ENCODE measurements at regions not wholly inside any gene's neighbourhood (a gene's known extent, or its start where the extent isn't known, plus 50 kb on each side); places are given as distances from the start of the nearest gene placed in this dataset.

DNA sequence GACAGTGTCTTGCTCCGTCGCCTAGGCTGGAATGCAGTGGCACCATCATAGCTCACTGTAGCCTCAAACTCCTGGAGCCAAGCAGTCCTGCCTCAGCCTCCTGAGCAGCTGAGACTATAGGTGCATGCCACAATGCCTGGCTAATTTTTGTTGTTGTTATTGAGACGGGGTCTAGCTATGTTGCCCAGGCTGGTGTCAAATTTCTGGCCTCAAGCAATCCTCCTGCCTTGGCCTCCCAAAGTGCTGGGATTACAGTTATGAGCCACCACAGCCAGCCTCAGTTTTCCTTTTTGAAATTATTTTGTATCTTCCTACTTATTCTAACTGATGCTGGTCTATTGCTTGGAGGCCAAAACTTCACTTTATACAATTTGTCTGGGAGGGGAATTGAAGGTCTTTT lies 436.1 kb downstream of the UTRN start:
- no peak for DNase-seq (ENCODE audit: low spot score)

DNA sequence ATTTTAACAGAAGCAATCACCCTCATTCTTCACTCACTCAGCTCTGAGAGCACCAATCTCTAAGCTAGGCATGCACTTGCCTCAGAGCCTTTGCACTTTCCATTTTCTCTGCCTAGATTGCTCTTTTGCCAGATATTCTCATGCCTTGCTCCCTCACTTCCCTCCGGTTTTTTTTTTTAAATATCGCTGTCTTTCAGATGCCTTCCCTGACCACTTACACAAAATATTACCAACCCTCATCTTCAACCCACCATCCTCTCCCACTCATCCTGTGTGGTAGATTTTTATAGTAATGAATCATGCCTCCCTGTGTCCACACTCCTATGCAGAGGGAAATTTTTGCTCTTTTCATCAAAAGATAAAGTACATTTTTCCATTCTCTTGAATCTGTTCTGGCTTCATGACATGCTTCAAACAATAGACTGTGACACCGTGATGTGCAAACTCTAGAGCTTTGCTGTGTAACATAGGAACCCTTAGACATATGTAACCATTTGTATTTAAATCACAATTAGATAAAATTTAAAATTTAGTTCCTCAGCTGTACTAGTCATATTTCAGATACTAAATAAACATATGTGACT lies 437.1 kb downstream of the UTRN start:
- no peak for DNase-seq (ENCODE audit: low spot score)

DNA sequence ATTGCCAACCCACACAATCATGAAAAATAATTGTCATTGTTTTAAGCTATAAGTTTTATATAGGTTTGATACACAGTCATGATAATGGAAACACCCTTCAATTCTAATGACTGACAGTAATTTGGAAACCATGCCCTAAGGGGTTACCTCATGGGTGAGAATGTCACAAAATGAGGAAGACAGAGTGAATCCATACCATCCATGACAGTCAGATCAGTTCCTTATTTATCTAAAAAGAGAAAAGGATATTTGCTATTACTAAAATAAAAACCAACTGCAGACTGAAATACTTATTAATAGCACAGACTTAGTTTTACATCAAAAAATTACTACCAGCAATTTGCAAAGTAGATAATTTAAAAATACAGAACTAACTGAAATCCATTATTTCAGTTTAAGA lies 437.8 kb downstream of the UTRN start:
- no peak for DNase-seq (ENCODE audit: low spot score)

DNA sequence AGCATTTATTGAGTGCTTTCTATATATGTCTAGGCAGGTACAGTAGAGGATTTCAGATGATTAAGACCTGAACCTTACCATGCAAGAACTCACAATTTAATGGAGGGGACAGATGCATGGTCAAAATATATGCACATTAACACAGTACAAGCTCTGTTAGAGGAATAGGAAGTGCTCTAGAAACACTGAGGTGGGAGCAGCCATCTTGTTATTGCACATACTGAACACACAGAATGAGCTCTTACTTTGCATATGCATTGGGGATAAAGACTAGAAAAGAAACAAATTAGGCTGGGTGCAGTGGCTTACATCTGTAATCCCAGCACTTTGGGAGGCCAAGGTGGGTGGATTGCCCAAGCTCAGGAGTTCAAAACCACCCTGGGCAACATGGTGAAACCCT lies 438.3 kb downstream of the UTRN start:
- DNase-seq (ENCODE audit: low spot score), result no peak

DNA sequence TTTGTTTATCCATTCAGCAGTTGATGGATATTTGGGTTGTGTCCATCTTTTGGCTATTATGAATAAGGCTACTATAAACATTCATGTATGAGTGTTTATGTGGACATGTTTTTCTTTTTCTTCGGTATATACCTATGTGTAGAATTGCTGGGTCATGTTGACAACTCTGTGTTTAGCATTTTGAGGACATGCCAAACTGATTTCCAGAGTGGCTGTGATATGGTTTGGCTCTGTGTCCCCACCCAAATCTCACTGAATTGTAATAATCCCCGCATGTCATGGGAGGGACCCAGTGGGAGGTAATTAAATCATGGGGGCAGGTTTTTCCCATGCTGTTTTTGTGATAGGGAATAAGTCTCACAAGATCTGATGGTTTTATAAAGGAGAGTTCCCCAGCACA lies 439.7 kb downstream of the UTRN start:
- no peak for DNase-seq (ENCODE audit: low spot score)

DNA sequence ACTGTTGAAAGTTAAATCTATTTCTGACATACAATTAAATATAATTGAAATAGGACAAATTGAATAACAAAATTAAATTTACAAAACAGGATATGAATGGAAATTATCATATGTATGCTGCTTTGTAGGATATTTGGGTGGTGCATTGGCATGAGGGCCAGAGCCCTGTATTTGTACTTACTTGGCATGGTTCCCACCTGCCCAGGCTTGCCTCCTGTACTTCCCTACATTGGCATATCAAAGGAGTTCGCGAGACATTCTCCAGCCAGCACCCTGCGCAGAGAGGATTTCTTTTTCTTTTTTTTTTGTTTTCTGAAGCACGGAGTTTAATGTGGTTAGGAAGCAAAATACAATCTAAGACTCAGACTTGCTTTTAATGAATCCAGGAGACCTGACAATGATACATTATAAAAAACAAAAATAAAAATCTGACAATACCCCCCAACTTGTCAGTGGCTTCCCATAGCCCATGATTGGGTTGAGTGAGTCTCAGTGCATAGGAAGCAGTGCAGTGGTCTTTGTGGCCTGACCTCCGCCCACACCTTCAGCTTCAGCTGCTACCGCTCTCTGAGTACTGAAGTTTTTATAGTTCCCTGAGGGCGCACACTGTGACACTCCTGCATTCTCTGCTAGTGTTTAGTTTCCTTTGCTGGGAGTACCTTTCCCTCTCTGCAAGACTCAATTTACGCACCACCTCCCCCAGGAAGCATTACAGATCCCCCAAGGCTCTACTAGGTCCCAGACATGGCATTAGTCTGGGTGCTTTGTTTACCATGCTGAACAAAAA lies 440.8 kb downstream of the UTRN start:
- DNase-seq (ENCODE audit: low spot score), result no peak

DNA sequence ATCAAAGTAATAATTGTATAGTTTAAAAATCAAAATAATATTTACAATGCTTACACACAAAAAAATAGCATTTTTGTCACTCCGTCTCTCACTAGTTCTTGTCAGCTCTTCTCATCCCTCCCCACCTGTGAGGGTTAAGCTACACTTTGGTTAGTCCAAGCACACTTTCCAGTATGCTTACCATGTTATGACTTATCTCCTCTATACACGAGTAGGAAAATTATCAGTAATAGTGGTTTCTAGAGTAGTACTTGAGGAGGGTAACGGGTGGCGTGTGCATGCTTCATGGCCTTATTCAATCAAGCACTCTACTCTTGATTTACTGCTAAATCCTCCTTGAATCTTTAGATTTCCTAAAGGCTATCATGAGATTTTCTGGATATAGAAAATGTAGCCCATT lies 443.7 kb downstream of the UTRN start:
- no peak for DNase-seq (ENCODE audit: low spot score)

DNA sequence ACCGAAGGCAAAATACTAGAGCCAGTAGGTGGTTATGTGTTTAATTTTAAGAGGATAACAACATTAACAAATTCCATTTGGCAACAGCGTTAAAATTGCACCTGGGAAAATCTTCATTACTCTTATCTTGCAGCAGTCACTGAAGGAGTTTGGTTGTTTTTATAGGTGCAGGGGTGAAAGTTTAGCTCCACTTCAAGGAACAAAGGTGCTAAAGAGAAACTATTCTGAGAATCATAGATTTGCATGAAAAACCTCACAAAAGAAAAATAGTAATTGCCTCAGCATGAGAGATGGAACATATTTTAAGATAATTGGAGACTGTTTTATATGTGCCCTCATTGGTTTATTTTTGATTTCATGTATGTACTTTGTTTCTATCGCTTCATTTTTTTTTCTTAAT lies 444.4 kb downstream of the UTRN start:
- DNase-seq (ENCODE audit: low spot score), result no peak

DNA sequence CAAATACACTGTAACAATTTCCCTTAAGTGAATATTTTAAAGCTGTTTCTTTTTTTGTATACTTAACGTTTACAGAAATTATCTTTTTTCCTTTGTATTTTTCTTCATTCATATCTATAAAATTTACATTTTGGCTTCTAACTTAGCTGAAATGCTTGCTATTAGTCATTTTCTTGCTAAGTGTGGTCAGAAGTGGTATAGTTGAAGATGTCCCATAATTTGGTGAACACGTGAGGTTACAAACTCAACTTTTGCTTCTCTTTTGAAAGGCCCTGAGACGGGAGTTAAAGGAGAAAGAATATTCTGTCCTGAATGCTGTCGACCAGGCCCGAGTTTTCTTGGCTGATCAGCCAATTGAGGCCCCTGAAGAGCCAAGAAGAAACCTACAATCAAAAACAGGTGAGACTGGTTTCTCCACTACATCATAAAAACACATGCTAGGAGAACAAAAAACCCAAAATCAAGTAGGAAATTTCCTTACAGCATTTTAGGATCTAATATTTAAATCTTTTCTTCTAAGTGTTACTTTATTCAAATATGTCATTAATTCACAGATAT lies 445.0 kb downstream of the UTRN start:
- no peak for DNase-seq (ENCODE audit: low spot score)

DNA sequence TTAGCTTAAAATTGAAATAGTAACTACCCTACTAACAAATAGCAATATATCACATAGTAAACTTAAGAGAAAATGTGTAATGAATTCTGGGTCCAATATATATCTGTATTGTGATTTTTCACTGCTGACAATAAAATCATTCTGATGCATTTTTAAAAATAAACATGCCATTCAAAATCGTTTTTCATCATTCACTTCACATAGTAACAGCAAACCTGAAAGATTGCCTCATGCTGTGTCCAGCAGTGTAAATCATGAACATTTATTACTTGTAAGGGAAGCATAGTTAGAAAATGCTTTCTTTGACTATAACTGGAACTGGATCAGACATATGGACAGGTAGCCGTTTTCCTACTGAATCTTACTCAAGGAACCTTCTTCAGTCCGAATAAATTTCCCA lies 446.1 kb downstream of the UTRN start:
- DNase-seq (ENCODE audit: low spot score), result no peak

DNA sequence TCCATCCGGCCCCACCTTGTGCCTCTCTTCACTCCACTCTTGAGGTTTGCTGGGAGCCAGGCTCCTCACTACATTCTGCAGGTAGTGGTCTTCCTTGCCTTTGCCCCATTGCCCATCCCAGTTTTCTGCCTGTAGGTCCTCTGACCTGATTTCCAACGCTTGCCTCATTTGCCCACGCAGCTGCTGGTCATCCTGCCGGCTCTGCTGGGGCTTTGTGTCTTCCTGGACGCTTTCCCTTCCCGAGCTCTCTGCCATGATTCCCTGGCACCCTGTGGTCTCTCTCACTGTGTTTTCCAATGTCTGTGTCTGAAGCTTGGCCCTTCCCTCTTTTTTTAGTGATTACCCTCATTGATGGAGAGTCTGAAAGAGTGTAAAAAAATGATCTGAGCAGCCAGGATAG lies 451.6 kb downstream of the UTRN start:
- no peak for DNase-seq (ENCODE audit: low spot score)

DNA sequence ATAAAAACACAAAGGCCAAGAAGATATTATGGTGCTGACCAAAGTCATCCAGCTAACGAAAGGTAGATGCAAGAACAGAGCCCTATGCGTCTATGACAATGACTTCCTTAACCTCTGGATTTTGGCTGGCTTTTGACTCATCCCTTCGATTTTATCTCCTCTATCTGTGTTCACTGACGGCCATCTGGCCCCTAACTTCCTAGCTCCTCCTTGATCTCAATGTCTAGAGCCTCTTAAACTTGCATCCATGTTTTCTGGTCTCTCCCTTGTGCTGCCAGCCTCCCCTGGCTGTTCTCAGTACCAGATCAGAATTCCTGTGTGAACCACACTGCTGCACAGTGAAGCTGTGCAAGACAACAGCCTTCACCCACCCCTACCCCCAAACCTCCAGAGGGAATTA lies 452.9 kb downstream of the UTRN start:
- DNase-seq (ENCODE audit: low spot score), result peak; percentile 57

DNA sequence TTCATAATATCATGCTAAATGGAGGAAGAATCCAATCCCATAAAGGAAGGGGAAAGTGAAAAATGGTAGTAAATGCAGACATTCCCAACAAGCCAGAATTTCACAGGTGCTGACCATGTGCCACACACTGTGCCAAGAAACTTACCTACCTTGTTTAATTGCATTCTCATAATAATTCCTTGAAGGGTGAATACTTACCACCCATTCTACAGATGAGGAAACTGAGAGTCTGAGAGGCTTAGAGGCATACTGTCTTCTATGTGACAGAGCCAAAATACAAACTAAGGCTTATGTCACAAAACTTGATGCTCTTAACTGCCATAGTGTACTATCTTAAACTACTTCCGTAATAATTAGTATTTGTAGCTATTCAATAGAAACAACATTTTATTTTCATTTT lies 454.7 kb downstream of the UTRN start:
- DNase-seq (ENCODE audit: low spot score), result no peak

DNA sequence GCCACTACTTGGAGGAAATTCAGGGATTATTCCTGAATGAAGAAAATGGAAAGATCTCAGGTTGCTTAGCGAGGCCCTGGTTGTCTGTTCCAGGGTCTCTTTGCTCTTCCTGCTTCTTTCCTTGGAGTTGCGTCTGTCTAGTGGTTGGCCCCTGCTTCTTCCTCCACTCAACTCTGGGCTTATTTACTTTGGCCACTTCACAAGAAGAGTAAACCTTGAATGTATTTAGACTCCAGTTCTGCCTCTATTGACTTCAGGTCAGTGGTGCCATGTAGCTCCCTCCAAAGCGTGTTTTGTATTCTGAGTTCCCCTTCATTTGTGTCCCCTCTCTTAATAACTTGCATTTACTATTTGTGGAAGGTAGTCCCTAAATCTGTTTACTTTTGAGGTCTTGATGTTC lies 456.5 kb downstream of the UTRN start:
- no peak for DNase-seq (ENCODE audit: low spot score)

DNA sequence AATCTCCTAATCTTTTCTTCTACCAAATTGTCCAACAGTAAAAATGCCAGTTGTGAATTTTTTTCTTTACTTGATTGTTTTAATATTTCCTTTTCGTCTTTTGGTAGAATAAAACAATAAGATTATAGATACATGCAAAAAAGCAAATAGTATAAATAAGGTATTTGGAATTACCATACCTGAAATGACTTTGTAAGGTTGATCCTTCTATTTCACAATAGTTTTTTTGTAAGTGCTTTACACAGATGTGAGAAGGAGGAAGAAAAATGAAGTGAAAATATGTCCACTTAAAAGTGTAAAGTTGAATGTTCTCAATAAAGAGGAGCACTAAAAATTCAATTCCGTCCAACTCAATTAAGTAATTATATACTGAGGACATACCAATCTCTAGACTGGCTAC lies 457.6 kb downstream of the UTRN start:
- no peak for DNase-seq (ENCODE audit: low spot score)

DNA sequence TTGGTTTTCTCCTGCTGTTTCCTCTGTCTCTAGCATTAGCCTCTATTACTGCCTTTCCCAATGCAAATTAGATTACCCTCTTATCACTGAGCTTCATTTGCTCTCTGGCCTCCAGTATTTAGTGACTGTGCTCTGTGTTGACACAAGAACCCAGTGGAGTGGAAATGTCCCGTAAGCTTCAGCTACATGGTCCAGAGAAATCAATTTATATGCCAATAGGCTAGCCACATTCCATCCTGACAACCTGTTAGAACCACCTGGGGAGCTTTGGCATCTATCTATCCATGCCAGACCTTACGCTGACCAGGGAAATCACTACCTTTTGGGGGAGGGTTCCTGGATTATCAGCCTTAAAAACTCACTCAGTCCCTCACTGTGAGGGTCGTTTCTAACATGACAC lies 459.6 kb downstream of the UTRN start:
- peak; percentile 41 for DNase-seq (ENCODE audit: low spot score)

DNA sequence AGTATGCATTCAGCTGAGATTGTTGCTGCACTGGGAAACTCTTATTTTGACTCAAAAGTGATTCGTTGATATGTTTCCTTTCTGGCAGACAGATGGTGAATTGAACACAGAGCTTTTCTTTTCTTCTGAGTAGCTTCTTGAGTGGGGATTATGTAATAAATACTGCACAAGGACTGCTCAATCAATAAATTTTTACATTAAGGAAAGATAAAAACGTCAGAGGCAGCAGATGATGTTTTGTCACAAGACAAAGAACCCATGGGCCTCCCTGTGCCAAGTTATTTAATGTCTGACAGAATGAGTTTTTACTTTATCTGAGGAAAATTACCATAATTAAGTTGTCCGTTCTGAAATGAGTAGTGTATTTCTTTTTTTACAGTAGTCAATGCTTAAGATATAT lies 460.3 kb downstream of the UTRN start:
- no peak for DNase-seq (ENCODE audit: low spot score)

DNA sequence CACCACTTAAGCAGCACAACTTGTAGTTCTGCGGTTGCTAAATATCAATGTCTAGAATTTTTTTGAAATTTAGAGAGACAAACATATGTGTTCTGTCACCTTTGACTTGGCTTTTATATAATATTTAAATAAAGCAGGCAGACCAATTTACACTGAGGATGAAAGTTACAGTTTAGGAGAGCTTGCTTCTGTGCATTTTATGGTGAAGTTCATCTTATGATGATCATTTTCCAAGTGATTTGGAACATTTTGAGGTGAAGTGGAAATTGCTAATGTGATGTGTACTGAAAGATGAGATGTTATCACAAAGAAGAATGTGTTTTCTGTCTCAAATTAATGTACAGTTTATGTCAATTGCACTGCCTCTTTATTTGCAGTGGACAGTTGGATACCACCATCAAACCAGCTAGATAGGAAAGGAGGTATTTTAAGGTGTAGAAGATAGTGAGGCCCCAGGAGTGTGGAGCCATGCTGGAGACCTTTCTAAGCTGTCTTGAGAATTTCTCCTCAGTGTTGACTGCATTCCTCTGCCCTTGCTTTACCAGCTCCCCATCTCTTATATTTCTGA lies 461.9 kb downstream of the UTRN start:
- DNase-seq (ENCODE audit: low spot score), result no peak

DNA sequence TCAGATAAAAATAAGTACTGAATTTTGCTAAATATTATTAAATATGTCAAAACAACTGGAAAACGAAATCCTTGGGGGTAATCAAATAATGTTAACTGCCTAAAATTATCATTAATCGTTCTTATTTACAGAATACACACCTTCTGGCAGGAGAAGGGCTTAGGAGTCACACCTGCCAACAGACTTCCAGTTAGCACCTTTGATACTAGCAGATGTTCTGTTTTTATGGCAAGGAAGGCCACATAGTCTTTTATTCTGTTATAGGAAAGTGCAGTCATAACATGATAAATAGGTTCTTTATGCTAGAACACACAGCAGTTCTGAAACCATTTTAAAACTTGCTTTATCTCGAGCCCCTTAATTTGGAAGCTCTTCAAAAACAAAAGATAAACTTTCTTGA lies 464.1 kb downstream of the UTRN start:
- DNase-seq (ENCODE audit: low spot score), result no peak

DNA sequence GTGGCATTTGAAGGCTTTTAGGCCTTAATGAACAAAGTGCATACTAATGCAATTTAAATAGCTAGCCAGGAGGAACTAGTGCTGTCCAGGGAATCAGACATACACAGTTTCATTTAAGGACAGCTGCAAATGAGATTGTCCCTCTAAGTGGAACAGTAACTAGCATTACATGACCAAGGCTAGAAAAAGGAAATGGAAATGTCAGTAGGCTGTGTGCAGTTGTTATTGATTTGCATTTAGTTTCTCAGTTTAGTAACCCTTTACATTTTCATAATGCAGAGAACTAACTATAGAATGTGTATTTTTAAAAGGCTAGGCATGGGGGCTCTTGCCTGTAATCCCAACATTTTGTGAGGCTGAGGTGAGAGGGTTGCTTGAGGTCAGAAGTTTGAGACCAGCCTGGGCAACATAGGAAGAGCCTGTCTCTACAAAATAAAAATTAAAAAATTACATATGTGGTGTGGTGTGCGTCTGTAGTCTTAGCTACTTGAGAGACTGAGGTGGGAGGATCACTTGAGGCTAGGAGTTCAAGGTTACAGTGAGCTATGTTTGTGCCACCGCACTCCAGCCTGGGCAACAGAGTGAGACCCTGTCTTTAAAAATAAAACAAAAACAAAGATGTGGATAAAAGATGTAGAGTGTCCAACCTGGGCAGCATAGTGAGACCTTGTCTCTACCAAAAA lies 468.0 kb downstream of the UTRN start:
- DNase-seq (ENCODE audit: low spot score), result no peak

DNA sequence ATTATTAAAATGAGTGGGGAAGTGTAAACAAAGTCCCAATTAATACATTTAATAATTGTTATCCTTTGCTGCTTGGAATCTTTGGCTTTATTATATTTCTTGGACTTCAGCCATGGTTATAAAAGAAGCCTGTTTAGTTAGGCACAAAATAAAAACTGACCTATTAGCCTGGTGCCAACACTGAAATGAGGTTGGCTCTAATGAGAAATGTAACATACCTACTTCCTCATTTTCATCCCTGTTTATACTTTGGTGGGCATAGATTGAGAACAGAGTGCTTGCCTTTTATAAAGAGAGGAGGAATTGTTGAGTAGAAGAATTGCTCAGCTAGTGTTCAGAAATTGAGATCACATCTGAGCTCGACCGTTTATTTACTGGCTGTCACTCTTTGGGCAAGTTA lies 471.3 kb downstream of the UTRN start:
- no peak for DNase-seq (ENCODE audit: low spot score)

DNA sequence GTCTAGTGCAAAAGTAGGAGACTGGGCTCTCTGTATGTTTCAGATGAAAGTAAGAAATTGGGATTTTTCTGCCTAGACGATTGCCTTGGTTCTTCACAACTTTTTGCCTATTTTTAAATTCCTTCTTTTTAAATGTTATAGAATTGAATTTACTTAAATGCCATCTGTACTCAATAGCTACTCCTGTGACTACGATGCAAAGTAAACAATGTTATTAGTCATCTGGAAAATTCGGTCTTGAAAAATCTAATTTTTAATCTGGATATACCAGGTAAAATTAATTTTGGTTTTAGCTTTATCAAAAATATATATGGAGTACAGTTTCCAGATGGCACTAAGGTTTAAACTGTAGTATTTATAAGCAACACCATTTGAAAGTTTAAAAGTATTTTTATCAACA lies 472.2 kb downstream of the UTRN start:
- DNase-seq (ENCODE audit: low spot score), result no peak

DNA sequence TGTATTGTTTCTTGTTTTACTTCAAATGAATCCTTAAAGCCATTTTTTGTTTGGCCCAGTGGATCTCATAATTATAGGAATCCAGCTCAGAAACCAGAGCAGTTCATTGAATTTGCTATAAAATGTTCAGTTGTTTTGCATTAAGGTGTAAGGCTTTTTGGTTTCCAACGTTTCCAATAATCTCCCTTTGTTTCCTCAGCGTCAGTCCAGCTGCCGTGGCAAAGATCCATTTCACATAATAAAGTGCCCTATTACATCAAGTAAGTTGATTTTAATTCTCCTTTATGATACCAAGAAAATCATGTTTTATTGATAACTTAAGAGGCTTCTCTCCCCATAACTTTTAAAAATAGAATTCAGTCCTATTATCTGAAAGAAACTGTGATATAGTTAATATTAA lies 472.6 kb downstream of the UTRN start:
- DNase-seq (ENCODE audit: low spot score), result no peak
